ENCODE measurements at regions not wholly inside any gene's neighbourhood (a gene's known extent, or its start where the extent isn't known, plus 50 kb on each side); places are given as distances from the start of the nearest gene placed in this dataset.

DNA sequence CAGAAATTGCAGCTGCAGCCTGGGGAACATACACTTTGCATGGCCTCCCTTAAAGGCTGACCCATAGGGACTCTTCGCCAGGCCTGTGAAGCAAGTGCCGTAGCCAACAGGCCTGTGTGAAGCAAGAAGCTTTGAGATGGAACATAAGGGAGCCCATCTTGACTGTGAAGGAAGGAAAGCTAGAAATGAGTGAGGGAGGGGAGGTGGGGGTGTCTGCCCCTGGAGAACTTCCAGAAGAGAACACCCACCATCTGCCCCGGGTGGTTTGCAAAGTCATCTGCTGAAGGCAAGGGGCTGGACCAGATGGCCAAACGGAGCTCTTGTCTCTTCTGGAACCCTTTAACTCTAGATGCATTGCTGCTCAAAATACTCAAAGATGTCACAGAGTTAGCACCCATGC is 103.3 kb upstream of the GRIK3 start:
- TF ChIP-seq, protein P1, sequence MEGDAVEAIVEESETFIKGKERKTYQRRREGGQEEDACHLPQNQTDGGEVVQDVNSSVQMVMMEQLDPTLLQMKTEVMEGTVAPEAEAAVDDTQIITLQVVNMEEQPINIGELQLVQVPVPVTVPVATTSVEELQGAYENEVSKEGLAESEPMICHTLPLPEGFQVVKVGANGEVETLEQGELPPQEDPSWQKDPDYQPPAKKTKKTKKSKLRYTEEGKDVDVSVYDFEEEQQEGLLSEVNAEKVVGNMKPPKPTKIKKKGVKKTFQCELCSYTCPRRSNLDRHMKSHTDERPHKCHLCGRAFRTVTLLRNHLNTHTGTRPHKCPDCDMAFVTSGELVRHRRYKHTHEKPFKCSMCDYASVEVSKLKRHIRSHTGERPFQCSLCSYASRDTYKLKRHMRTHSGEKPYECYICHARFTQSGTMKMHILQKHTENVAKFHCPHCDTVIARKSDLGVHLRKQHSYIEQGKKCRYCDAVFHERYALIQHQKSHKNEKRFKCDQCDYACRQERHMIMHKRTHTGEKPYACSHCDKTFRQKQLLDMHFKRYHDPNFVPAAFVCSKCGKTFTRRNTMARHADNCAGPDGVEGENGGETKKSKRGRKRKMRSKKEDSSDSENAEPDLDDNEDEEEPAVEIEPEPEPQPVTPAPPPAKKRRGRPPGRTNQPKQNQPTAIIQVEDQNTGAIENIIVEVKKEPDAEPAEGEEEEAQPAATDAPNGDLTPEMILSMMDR (conservative IDR thresholded peaks at IDR 0.05; ENCODE audit: low read depth in 2 of 2): no peak
- Histone ChIP-seq H3K9me2 (ENCODE audit: insufficient read depth) (no peaks in the 10 kb centered on the region), H3K79me2 (replicated peaks; ENCODE audit: insufficient read depth) (no peaks in the 10 kb centered on the region), H3K36me3 (ENCODE audit: insufficient read depth) (no peaks in the 10 kb centered on the region), H4K20me1 (replicated peaks; ENCODE audit: insufficient read depth) (no peaks in the 10 kb centered on the region), H3K27me3 (ENCODE audit: insufficient read depth) (no peaks in the 10 kb centered on the region), H2AFZ (no peak overlapping the region), H3K4me3 (no peak overlapping the region), H3K27ac (ENCODE audit: low read depth) (no peak overlapping the region), H3K4me1 (ENCODE audit: insufficient read depth) (no peaks in the 10 kb centered on the region), H3K4me2 (no peak overlapping the region), H3F3A (replicated peaks; ENCODE audit: low read depth) (no peaks in the 10 kb centered on the region)
- H3K4me1 Mint-ChIP-seq: peaks cover 5% of the 10 kb centered on the region; the same call in 2 of the 3 replicates
- no peaks in the 10 kb centered on the region for H3K9me3 Mint-ChIP-seq
- no peak overlapping the region for H3K27ac Mint-ChIP-seq
- ATAC-seq (no peak), DNase-seq (ENCODE audit: low spot score) (no peak)
- H3K36me3 Mint-ChIP-seq (ENCODE audit: low read depth): no peaks in the 10 kb centered on the region
- H3K4me3 Mint-ChIP-seq: no peak overlapping the region
- peaks cover 1% of the 10 kb centered on the region for H3K27me3 Mint-ChIP-seq (ENCODE audit: insufficient read depth, low read depth, poor library complexity)

DNA sequence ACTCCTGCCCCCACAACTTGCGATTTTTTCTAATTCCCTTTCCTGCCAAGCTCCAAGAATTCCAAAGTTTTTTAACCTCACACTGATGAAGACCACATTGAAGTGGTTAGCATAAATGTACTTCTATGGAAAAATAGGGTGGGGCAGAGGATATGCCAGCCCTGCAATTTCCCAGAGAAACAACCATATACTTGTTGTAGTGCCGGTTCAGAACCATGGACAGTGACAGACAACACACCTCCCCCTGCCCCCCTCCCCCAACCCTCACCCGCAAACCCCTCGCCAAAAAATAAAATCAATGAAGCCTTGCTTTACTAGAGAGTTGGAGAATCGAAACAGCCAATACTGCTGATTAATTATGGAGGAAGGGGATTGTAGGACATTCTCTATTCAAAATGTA is 109.5 kb upstream of the GRIK3 start:
- Mint-ChIP-seq H3K4me1 (no peaks in the 10 kb centered on the region), H3K9me3 (no peaks in the 10 kb centered on the region), H3K4me3 (no peak overlapping the region), H3K27ac (no peak overlapping the region), H3K36me3 (ENCODE audit: low read depth) (no peaks in the 10 kb centered on the region), H3K27me3 (ENCODE audit: insufficient read depth, low read depth, poor library complexity) (peaks cover 1% of the 10 kb centered on the region)
- Histone ChIP-seq H3K36me3 (ENCODE audit: insufficient read depth) (no peaks in the 10 kb centered on the region), H3K4me1 (ENCODE audit: insufficient read depth) (no peaks in the 10 kb centered on the region), H3K9me2 (ENCODE audit: insufficient read depth) (no peaks in the 10 kb centered on the region), H3K27me3 (ENCODE audit: insufficient read depth) (no peaks in the 10 kb centered on the region), H3F3A (replicated peaks; ENCODE audit: low read depth) (no peaks in the 10 kb centered on the region), H3K27ac (ENCODE audit: low read depth) (no peak overlapping the region), H3K79me2 (replicated peaks; ENCODE audit: insufficient read depth) (no peaks in the 10 kb centered on the region), H3K4me2 (no peak overlapping the region), H2AFZ (no peak overlapping the region), H3K4me3 (no peak overlapping the region), H4K20me1 (replicated peaks; ENCODE audit: insufficient read depth) (no peaks in the 10 kb centered on the region; the same call in 1 of the 2 replicates)
- ATAC-seq (peak; percentile 65), DNase-seq (ENCODE audit: low spot score) (peak; percentile 70)
- no peak for TF ChIP-seq EZH2phosphoT487 (IDR thresholded peaks at IDR 0.05; ENCODE audit: unreplicated experiment)
- TF ChIP-seq, protein P2, sequence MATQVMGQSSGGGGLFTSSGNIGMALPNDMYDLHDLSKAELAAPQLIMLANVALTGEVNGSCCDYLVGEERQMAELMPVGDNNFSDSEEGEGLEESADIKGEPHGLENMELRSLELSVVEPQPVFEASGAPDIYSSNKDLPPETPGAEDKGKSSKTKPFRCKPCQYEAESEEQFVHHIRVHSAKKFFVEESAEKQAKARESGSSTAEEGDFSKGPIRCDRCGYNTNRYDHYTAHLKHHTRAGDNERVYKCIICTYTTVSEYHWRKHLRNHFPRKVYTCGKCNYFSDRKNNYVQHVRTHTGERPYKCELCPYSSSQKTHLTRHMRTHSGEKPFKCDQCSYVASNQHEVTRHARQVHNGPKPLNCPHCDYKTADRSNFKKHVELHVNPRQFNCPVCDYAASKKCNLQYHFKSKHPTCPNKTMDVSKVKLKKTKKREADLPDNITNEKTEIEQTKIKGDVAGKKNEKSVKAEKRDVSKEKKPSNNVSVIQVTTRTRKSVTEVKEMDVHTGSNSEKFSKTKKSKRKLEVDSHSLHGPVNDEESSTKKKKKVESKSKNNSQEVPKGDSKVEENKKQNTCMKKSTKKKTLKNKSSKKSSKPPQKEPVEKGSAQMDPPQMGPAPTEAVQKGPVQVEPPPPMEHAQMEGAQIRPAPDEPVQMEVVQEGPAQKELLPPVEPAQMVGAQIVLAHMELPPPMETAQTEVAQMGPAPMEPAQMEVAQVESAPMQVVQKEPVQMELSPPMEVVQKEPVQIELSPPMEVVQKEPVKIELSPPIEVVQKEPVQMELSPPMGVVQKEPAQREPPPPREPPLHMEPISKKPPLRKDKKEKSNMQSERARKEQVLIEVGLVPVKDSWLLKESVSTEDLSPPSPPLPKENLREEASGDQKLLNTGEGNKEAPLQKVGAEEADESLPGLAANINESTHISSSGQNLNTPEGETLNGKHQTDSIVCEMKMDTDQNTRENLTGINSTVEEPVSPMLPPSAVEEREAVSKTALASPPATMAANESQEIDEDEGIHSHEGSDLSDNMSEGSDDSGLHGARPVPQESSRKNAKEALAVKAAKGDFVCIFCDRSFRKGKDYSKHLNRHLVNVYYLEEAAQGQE (IDR thresholded peaks at IDR 0.05; ENCODE audit: unreplicated experiment): peak; percentile 77

DNA sequence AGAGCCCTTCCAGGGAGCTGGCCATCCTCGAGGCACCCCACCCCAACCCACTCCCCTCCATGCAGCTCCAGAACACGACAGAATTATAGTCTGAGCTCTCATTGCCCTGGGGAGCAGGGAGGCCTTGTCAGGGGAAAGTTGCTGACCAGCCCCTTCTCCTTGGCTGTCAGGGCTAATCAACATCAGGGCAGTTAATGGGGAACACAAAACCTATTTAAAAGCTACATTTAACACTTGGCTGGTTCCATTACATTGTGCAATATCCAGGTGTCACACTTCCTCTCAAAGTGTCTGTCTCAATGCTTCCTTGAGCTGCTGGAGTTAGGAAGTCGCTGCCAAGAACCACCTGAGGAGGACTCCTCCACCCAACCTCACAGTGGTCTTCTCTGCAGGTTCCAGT is 111.8 kb upstream of the GRIK3 start:
- Mint-ChIP-seq H3K36me3 (ENCODE audit: low read depth) (no peaks in the 10 kb centered on the region), H3K4me3 (no peak overlapping the region), H3K4me1 (no peaks in the 10 kb centered on the region), H3K27me3 (ENCODE audit: insufficient read depth, low read depth, poor library complexity) (peaks cover 1% of the 10 kb centered on the region), H3K9me3 (no peaks in the 10 kb centered on the region), H3K27ac (no peak overlapping the region)
- ATAC-seq (no peak), DNase-seq (ENCODE audit: low spot score) (no peak)
- no peaks in the 10 kb centered on the region for H3F3A ChIP-seq (replicated peaks; ENCODE audit: low read depth)
- no peaks in the 10 kb centered on the region; the same call in 1 of the 2 replicates for H4K20me1 ChIP-seq (replicated peaks; ENCODE audit: insufficient read depth)
- no peak overlapping the region for H3K4me3 ChIP-seq
- no peak overlapping the region for H3K27ac ChIP-seq (ENCODE audit: low read depth)
- no peak overlapping the region for H2AFZ ChIP-seq
- no peaks in the 10 kb centered on the region for H3K36me3 ChIP-seq (ENCODE audit: insufficient read depth)
- H3K27me3 ChIP-seq (ENCODE audit: insufficient read depth): no peaks in the 10 kb centered on the region
- no peaks in the 10 kb centered on the region for H3K9me2 ChIP-seq (ENCODE audit: insufficient read depth)
- no peaks in the 10 kb centered on the region for H3K79me2 ChIP-seq (replicated peaks; ENCODE audit: insufficient read depth)
- H3K4me1 ChIP-seq (ENCODE audit: insufficient read depth): no peaks in the 10 kb centered on the region
- no peak overlapping the region for H3K4me2 ChIP-seq
- TF ChIP-seq, protein P3, sequence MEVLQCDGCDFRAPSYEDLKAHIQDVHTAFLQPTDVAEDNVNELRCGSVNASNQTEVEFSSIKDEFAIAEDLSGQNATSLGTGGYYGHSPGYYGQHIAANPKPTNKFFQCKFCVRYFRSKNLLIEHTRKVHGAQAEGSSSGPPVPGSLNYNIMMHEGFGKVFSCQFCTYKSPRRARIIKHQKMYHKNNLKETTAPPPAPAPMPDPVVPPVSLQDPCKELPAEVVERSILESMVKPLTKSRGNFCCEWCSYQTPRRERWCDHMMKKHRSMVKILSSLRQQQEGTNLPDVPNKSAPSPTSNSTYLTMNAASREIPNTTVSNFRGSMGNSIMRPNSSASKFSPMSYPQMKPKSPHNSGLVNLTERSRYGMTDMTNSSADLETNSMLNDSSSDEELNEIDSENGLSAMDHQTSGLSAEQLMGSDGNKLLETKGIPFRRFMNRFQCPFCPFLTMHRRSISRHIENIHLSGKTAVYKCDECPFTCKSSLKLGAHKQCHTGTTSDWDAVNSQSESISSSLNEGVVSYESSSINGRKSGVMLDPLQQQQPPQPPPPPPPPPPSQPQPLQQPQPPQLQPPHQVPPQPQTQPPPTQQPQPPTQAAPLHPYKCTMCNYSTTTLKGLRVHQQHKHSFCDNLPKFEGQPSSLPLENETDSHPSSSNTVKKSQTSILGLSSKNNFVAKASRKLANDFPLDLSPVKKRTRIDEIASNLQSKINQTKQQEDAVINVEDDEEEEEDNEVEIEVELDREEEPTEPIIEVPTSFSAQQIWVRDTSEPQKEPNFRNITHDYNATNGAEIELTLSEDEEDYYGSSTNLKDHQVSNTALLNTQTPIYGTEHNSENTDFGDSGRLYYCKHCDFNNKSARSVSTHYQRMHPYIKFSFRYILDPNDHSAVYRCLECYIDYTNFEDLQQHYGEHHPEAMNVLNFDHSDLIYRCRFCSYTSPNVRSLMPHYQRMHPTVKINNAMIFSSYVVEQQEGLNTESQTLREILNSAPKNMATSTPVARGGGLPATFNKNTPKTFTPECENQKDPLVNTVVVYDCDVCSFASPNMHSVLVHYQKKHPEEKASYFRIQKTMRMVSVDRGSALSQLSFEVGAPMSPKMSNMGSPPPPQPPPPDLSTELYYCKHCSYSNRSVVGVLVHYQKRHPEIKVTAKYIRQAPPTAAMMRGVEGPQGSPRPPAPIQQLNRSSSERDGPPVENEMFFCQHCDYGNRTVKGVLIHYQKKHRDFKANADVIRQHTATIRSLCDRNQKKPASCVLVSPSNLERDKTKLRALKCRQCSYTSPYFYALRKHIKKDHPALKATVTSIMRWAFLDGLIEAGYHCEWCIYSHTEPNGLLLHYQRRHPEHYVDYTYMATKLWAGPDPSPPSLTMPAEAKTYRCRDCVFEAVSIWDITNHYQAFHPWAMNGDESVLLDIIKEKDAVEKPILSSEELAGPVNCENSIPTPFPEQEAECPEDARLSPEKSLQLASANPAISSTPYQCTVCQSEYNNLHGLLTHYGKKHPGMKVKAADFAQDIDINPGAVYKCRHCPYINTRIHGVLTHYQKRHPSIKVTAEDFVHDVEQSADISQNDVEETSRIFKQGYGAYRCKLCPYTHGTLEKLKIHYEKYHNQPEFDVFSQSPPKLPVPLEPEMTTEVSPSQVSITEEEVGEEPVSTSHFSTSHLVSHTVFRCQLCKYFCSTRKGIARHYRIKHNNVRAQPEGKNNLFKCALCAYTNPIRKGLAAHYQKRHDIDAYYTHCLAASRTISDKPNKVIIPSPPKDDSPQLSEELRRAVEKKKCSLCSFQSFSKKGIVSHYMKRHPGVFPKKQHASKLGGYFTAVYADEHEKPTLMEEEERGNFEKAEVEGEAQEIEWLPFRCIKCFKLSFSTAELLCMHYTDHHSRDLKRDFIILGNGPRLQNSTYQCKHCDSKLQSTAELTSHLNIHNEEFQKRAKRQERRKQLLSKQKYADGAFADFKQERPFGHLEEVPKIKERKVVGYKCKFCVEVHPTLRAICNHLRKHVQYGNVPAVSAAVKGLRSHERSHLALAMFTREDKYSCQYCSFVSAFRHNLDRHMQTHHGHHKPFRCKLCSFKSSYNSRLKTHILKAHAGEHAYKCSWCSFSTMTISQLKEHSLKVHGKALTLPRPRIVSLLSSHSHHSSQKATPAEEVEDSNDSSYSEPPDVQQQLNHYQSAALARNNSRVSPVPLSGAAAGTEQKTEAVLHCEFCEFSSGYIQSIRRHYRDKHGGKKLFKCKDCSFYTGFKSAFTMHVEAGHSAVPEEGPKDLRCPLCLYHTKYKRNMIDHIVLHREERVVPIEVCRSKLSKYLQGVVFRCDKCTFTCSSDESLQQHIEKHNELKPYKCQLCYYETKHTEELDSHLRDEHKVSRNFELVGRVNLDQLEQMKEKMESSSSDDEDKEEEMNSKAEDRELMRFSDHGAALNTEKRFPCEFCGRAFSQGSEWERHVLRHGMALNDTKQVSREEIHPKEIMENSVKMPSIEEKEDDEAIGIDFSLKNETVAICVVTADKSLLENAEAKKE (CRISPR knock-in tag; IDR thresholded peaks at IDR 0.05): no peak
